ENCODE measurements at regions not wholly inside any gene's neighbourhood (a gene's known extent, or its start where the extent isn't known, plus 50 kb on each side); places are given as distances from the start of the nearest gene placed in this dataset.
"Not testable (repeated sequence)": the region's sequence is repeated elsewhere in the genome, so short reads cannot be mapped to it uniquely, and the experiment has no call there.

- DNase-seq (ENCODE audit: low read depth in 3 of 3) = no peak
Measured at GRCh38 chr4:54852054-54852453, 194.3 kb downstream of the KIT start.

GRCh38 chr4:54844911-54845310, 187.2 kb downstream of the KIT start:
- no peak for DNase-seq (ENCODE audit: low read depth in 3 of 3)

- no peak for DNase-seq (ENCODE audit: low read depth in 3 of 3)
Measured at GRCh38 chr4:54843946-54844345, 186.2 kb downstream of the KIT start.

- no peak for DNase-seq (ENCODE audit: low read depth in 3 of 3)
Measured at GRCh38 chr4:54843106-54843505, 185.3 kb downstream of the KIT start.

- DNase-seq (ENCODE audit: low read depth in 3 of 3) = no peak
Measured at GRCh38 chr4:54842656-54843055, 184.9 kb downstream of the KIT start.

- DNase-seq (ENCODE audit: low read depth in 3 of 3) = no peak
Measured at GRCh38 chr4:54842226-54842625, 184.5 kb downstream of the KIT start.

GRCh38 chr4:54840992-54841768, 183.4 kb downstream of the KIT start:
- no peak for DNase-seq (ENCODE audit: low read depth in 3 of 3)

GRCh38 chr4:54840430-54840829, 182.7 kb downstream of the KIT start:
- no peak for DNase-seq (ENCODE audit: low read depth in 3 of 3)

GRCh38 chr4:54838301-54838700, 180.5 kb downstream of the KIT start:
- no peak for DNase-seq (ENCODE audit: low read depth in 3 of 3)

GRCh38 chr4:54837576-54838140, 179.9 kb downstream of the KIT start:
- DNase-seq (ENCODE audit: low read depth in 3 of 3) = no peak

GRCh38 chr4:54828361-54828760, 170.6 kb downstream of the KIT start:
- DNase-seq (ENCODE audit: low read depth in 3 of 3) = not testable (repeated sequence)

GRCh38 chr4:54823616-54824015, 165.9 kb downstream of the KIT start:
- DNase-seq (ENCODE audit: low read depth in 3 of 3) = no peak

- no peak for DNase-seq (ENCODE audit: low read depth in 3 of 3)
Measured at GRCh38 chr4:54819034-54819433, 161.3 kb downstream of the KIT start.

GRCh38 chr4:54818481-54818880, 160.7 kb downstream of the KIT start:
- no peak for DNase-seq (ENCODE audit: low read depth in 3 of 3)

GRCh38 chr4:54813674-54814073, 155.9 kb downstream of the KIT start:
- no peak for DNase-seq (ENCODE audit: low read depth in 3 of 3)

- no peak for DNase-seq (ENCODE audit: low read depth in 3 of 3)
Measured at GRCh38 chr4:54806351-54806750, 148.6 kb downstream of the KIT start.

- DNase-seq (ENCODE audit: low read depth in 3 of 3) = no peak
Measured at GRCh38 chr4:54802336-54802735, 144.6 kb downstream of the KIT start.

GRCh38 chr4:54800831-54801530, 143.2 kb downstream of the KIT start:
- DNase-seq (ENCODE audit: low read depth in 3 of 3) = no peak

- no peak for DNase-seq (ENCODE audit: low read depth in 3 of 3)
Measured at GRCh38 chr4:54794579-54794978, 136.8 kb downstream of the KIT start.

- DNase-seq (ENCODE audit: low read depth in 3 of 3) = no peak
Measured at GRCh38 chr4:54793856-54794422, 136.2 kb downstream of the KIT start.
